ENCODE measurements at regions not wholly inside any gene's neighbourhood (a gene's known extent, or its start where the extent isn't known, plus 50 kb on each side); places are given as distances from the start of the nearest gene placed in this dataset.

DNA sequence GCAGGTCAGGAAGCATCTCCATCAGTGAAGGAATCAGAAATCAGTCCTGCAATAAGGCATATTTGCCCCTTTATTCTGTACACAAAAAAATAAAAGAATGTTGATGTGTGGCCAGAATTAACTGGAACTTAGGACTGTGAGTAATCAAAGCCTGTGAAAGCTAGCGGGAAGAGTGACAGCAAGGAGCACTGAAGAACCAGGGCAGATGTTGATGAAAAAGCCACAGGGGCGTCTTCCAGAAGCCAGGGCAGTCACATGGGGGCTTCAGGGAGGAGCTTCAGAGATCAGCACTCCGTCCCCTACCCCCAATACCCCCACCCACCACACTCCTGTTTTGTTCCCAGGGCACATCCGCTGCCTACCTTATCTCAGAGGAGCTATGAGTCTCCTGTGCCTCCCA lies 502.8 kb downstream of the AJAP1 start:
- Histone ChIP-seq H3K4me3 (ENCODE audit: low read depth, low read length) (no peak overlapping the region), H3K36me3 (ENCODE audit: control insufficient read depth, insufficient read depth, low read length) (no peaks in the 10 kb centered on the region), H3K4me1 (no peaks in the 10 kb centered on the region), H3K9ac (no peak overlapping the region), H3K27ac (no peak overlapping the region), H2AFZ (no peak overlapping the region), H3K79me2 (no peaks in the 10 kb centered on the region), H3K4me2 (ENCODE audit: low read length) (no peak overlapping the region), H3K9me3 (ENCODE audit: control insufficient read depth, low read length) (no peaks in the 10 kb centered on the region), H3K27me3 (ENCODE audit: control insufficient read depth, insufficient read depth, low read length) (no peaks in the 10 kb centered on the region)
- no peak for TF ChIP-seq CTCF (IDR thresholded peaks at IDR 0.05)

DNA sequence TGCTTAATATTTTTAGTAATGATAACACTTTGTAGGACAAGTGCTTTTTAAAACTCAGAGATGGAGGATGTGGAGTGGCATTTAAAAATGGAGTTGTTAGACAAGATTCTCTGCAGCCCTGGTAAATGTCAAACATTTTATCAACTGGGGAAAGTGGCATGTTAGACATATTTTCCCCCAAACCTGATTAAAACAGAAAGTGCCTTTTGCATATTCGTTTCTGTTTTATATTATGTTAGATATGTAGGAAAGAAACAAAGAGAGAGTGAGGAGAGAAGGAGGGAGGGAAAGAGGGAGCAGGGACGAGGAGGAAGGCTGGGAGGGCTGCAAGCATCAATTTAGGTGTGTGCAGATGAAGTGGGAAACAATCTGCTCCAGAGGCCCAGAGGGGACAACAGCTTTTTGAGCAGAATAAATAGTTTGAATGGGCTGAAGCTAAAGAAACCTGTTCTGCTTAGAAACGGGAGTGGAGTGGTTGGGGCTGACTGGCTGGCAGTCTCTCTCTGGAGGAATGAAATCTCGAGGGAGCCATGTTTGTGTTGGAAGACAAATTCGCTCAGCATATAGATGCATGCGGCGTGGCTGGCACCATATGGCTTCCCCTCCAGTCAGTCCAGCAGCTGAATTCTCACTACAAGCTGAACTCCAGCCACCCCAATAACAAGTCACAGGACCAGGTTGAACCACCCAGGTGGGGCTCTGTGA lies 502.2 kb downstream of the AJAP1 start:
- H2AFZ ChIP-seq: no peak overlapping the region
- H3K27ac ChIP-seq: no peak overlapping the region
- H3K9me3 ChIP-seq (ENCODE audit: control insufficient read depth, low read length): no peaks in the 10 kb centered on the region
- no peak overlapping the region for H3K4me3 ChIP-seq (ENCODE audit: low read depth, low read length)
- TF ChIP-seq CTCF (IDR thresholded peaks at IDR 0.05): no peak
- H3K9ac ChIP-seq: no peak overlapping the region
- H3K4me1 ChIP-seq: no peaks in the 10 kb centered on the region
- no peaks in the 10 kb centered on the region for H3K36me3 ChIP-seq (ENCODE audit: control insufficient read depth, insufficient read depth, low read length)
- H3K79me2 ChIP-seq: no peaks in the 10 kb centered on the region
- H3K4me2 ChIP-seq (ENCODE audit: low read length): no peak overlapping the region
- no peaks in the 10 kb centered on the region for H3K27me3 ChIP-seq (ENCODE audit: control insufficient read depth, insufficient read depth, low read length)

DNA sequence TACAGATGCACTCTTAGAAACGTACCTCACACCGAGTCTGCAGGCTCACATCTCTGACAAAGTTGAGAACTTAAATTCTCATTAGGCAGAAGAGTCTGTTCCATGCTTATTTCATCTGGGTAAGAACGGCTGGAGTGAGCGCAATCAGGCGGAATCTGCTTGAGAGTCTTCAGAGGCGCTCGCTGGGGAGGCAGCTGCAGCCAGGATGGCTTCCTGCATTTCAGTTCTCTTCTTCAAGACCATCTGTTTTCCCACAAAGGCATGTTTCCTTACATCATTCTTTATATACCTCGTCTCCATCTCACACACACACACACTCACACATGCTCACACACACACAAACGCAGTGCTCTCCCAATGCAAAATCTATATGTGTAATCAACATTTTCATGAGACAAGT lies 497.1 kb downstream of the AJAP1 start:
- Histone ChIP-seq H3K4me3 (ENCODE audit: low read depth, low read length) (no peak overlapping the region), H3K79me2 (no peaks in the 10 kb centered on the region), H3K4me1 (no peaks in the 10 kb centered on the region), H3K9me3 (ENCODE audit: control insufficient read depth, low read length) (no peaks in the 10 kb centered on the region), H3K27me3 (ENCODE audit: control insufficient read depth, insufficient read depth, low read length) (no peaks in the 10 kb centered on the region), H3K27ac (no peak overlapping the region), H3K36me3 (ENCODE audit: control insufficient read depth, insufficient read depth, low read length) (no peaks in the 10 kb centered on the region), H3K4me2 (ENCODE audit: low read length) (no peak overlapping the region), H2AFZ (no peak overlapping the region), H3K9ac (no peak overlapping the region)
- no peak for TF ChIP-seq CTCF (IDR thresholded peaks at IDR 0.05)

GRCh38 chr1:5150191-5150590 lies 495.8 kb downstream of the AJAP1 start:
- H3K27me3 ChIP-seq (ENCODE audit: control insufficient read depth, insufficient read depth, low read length): no peaks in the 10 kb centered on the region
- no peaks in the 10 kb centered on the region for H3K9me3 ChIP-seq (ENCODE audit: control insufficient read depth, low read length)
- H3K36me3 ChIP-seq (ENCODE audit: control insufficient read depth, insufficient read depth, low read length): no peaks in the 10 kb centered on the region
- H3K9ac ChIP-seq: no peak overlapping the region
- TF ChIP-seq CTCF (IDR thresholded peaks at IDR 0.05): no peak
- H3K79me2 ChIP-seq: no peaks in the 10 kb centered on the region
- no peaks in the 10 kb centered on the region for H3K4me1 ChIP-seq
- H3K4me2 ChIP-seq (ENCODE audit: low read length): no peak overlapping the region
- H2AFZ ChIP-seq: no peak overlapping the region
- no peak overlapping the region for H3K27ac ChIP-seq
- no peak overlapping the region for H3K4me3 ChIP-seq (ENCODE audit: low read depth, low read length)

GRCh38 chr1:5147806-5148205 lies 493.4 kb downstream of the AJAP1 start:
- no peak overlapping the region for H3K4me2 ChIP-seq (ENCODE audit: low read length)
- no peaks in the 10 kb centered on the region for H3K9me3 ChIP-seq (ENCODE audit: control insufficient read depth, low read length)
- H3K27me3 ChIP-seq (ENCODE audit: control insufficient read depth, insufficient read depth, low read length): no peaks in the 10 kb centered on the region
- H3K79me2 ChIP-seq: no peaks in the 10 kb centered on the region
- no peak overlapping the region for H2AFZ ChIP-seq
- no peaks in the 10 kb centered on the region for H3K36me3 ChIP-seq (ENCODE audit: control insufficient read depth, insufficient read depth, low read length)
- TF ChIP-seq CTCF (IDR thresholded peaks at IDR 0.05): no peak
- H3K27ac ChIP-seq: no peak overlapping the region
- H3K4me1 ChIP-seq: no peaks in the 10 kb centered on the region
- H3K4me3 ChIP-seq (ENCODE audit: low read depth, low read length): no peak overlapping the region
- no peak overlapping the region for H3K9ac ChIP-seq
